ENCODE measurements at regions not wholly inside any gene's neighbourhood (a gene's known extent, or its start where the extent isn't known, plus 50 kb on each side); places are given as distances from the start of the nearest gene placed in this dataset.

- TF ChIP-seq CTCF (IDR thresholded peaks at IDR 0.05) (no peak), ZFX (IDR thresholded peaks at IDR 0.05; ENCODE audit: borderline replicate concordance) (no peak)
- no peak overlapping the region for H3K27ac ChIP-seq
Observed at GRCh38 chr16:54346041-54346440, 59.5 kb upstream of the IRX3 start.

DNA sequence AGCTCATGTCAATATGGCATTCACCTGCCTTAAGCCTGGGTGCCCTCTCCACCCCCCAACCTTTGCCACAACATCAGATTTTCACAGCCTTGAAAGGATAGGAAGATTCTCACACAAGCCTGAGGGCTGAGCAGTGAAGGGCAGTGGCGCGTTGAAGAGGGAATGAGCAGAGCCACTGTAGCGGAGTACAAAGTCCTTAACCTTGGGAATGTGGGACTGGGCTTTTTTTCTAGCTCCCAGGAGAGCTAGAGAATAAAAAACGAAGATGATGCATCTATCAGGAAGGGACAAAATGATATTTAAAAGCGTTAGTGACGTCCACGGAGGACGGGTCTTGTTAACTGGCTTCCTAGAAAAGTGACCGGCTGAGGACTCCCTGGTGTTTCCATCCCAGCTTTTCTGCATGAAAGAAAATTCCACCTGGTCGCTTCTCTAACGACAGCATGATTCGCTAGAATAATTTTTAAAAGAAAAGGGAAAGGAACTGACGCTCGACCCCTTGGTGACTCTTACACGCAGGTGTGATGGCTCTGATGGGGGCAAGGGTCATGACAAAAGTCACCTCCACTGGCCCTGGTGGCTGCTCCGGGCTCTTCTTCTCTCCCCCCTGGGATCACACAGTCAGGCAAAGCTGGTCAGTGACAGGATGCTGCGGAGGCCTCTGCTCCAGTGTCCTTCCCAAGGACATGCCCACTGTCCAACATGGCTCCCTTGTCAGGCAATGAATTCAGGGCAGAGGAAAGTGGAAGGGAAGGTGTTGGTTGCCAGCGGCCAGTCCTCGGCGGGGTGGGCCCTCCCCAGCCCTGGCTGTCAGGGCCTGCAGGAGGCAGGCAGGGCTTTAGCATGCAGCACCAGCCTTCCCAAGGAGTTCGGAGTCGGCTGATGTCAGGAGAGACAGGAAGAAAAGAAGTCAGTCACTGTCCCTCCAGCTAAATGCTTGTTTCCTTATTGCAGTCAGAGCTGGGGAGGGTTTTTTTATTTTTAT is 58.4 kb upstream of the IRX3 start:
- TF ChIP-seq CTCF (IDR thresholded peaks at IDR 0.05), result no peak
- TF ChIP-seq ZFX (IDR thresholded peaks at IDR 0.05; ENCODE audit: borderline replicate concordance), result no peak
- no peak overlapping the region for H3K27ac ChIP-seq

DNA sequence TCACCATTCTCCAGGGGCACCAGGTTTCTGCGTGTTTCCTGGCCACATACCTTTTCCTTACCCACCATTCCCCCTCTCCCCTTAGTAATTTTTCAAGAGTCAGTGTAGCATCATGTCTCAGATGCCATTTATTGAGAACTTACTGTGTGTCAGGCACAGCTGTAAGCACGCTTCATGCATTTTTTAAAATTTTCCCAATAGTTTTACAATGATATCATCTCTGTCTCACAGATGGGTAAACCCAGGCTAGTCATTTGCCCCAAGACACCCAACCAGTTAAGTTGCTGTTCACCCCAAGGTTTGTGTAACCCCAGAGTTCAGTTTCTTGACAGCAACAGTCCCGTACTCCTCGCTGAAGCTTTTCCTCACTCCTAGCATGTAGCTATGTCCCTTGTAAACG is 56.4 kb upstream of the IRX3 start:
- H3K27ac ChIP-seq, result no peak overlapping the region
- TF ChIP-seq ZFX (IDR thresholded peaks at IDR 0.05; ENCODE audit: borderline replicate concordance) (no peak), CTCF (IDR thresholded peaks at IDR 0.05) (no peak)

GRCh38 chr16:54341892-54342776 is 55.5 kb upstream of the IRX3 start:
- no peak overlapping the region for H3K27ac ChIP-seq
- no peak for TF ChIP-seq CTCF (IDR thresholded peaks at IDR 0.05)
- no peak for TF ChIP-seq ZFX (IDR thresholded peaks at IDR 0.05; ENCODE audit: borderline replicate concordance)

DNA sequence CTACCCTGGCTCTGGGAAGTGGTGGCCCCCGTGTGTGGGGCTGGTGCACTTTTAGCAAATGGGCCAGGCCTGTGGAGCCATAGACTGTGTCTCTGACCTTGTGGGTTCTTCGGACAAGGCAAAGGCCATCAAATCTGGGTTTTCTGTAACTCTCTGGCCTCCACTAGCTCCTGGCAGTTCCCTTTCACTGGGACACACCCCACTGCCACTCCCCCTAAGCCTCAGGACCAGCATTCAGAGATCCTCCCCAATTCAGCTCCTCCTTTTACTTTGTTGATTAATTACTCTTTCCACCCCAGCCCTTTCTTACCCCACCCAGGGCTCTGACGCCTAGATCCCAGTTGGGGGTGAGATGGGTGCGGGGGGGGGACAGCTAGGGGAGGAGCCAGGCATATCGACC is 53.9 kb upstream of the IRX3 start:
- H3K27ac ChIP-seq, result no peak overlapping the region
- TF ChIP-seq ZFX (IDR thresholded peaks at IDR 0.05; ENCODE audit: borderline replicate concordance), result no peak
- TF ChIP-seq CTCF (IDR thresholded peaks at IDR 0.05), result no peak

DNA sequence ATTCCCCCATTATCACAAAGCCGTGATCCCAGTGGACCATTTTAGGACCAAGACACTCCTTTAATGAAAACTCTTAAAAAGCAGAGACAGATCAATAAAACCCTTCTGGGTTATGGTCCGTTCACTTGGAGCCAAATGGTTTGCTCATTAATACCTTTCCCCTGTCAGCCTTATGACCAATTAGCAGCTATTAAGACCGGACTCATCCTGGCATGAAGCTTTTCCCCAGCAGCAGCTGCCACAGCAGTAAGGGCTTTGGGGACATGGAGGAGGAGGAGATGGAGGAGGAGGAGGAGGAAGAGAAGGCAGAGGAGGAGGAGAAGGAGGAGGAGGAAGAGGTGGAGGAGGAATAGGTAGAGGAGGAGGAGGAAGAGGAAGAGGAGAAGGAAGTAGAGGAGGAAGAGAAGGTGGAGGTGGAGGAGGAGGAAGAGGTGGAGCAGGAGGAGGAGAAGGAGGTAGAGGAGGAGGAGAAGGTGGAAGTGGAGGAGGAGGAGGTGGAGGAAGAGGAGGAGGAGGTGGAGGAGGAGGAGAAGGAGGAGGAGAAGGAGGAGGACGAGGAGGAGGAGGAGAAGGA is 50.1 kb upstream of the IRX3 start:
- H3K27ac ChIP-seq, result no peak overlapping the region
- TF ChIP-seq ZFX (IDR thresholded peaks at IDR 0.05; ENCODE audit: borderline replicate concordance), result no peak
- no peak for TF ChIP-seq CTCF (IDR thresholded peaks at IDR 0.05)
